Stimulated activated naive CD4-positive, alpha-beta T cell (primary cell): ENCODE measurements at regions not wholly inside any gene's neighbourhood (a gene's known extent, or its start where the extent isn't known, plus 50 kb on each side); places are given as distances from the start of the nearest gene placed in this dataset.

ENCODE experiments used
- DNase-seq, 6 experiments: peaks; one replicate each; lab custom pipeline; 2025; lab: John Stamatoyannopoulos, UW

- no peak for DNase-seq
Measured at GRCh38 chr14:26996246-26996645, 398.4 kb upstream of the NOVA1 start.

GRCh38 chr14:27002179-27002578 is 404.3 kb upstream of the NOVA1 start:
- no peak for DNase-seq

- DNase-seq = no peak
Measured at GRCh38 chr14:27006570-27006969, 408.7 kb upstream of the NOVA1 start.

GRCh38 chr14:27008187-27008586 is 410.4 kb upstream of the NOVA1 start:
- no peak for DNase-seq

- no peak for DNase-seq
Measured at GRCh38 chr14:27012641-27013040, 414.8 kb upstream of the NOVA1 start.

GRCh38 chr14:27013678-27014077 is 415.8 kb upstream of the NOVA1 start:
- DNase-seq = no peak

- no peak for DNase-seq
Measured at GRCh38 chr14:27015065-27015464, 417.2 kb upstream of the NOVA1 start.

- DNase-seq = no peak
Measured at GRCh38 chr14:27025648-27026047, 427.8 kb upstream of the NOVA1 start.

- DNase-seq = no peak
Measured at GRCh38 chr14:27026097-27026496, 428.3 kb upstream of the NOVA1 start.

- DNase-seq = no peak
Measured at GRCh38 chr14:27040552-27040951, 442.7 kb upstream of the NOVA1 start.

GRCh38 chr14:27049701-27050100 is 451.9 kb upstream of the NOVA1 start:
- no peak for DNase-seq

GRCh38 chr14:27050208-27050607 is 452.4 kb upstream of the NOVA1 start:
- DNase-seq = no peak

GRCh38 chr14:27056586-27056985 is 458.8 kb upstream of the NOVA1 start:
- DNase-seq = no peak

GRCh38 chr14:27061299-27061698 is 463.5 kb upstream of the NOVA1 start:
- DNase-seq = no peak

GRCh38 chr14:27063959-27064358 is 466.1 kb upstream of the NOVA1 start:
- DNase-seq = no peak

GRCh38 chr14:27065886-27066285 is 468.1 kb upstream of the NOVA1 start:
- DNase-seq = no peak

GRCh38 chr14:27067961-27068360 is 470.1 kb upstream of the NOVA1 start:
- DNase-seq = no peak

- peak in 1 of 6 experiments; percentile 0 for DNase-seq
Measured at GRCh38 chr14:27072589-27072988, 474.8 kb upstream of the NOVA1 start.

GRCh38 chr14:27075503-27075902 is 477.7 kb upstream of the NOVA1 start:
- no peak for DNase-seq

- no peak for DNase-seq
Measured at GRCh38 chr14:27077214-27077613, 479.4 kb upstream of the NOVA1 start.

GRCh38 chr14:27077710-27078109 is 479.9 kb upstream of the NOVA1 start:
- no peak for DNase-seq

- no peak for DNase-seq
Measured at GRCh38 chr14:27078191-27078590, 480.4 kb upstream of the NOVA1 start.

- DNase-seq = no peak
Measured at GRCh38 chr14:27079716-27080115, 481.9 kb upstream of the NOVA1 start.

GRCh38 chr14:27085500-27085899 is 487.7 kb upstream of the NOVA1 start:
- no peak for DNase-seq

GRCh38 chr14:27090716-27091115 is 492.9 kb upstream of the NOVA1 start:
- no peak for DNase-seq
